HUES6 (cell line): ENCODE measurements at regions not wholly inside any gene's neighbourhood (a gene's known extent, or its start where the extent isn't known, plus 50 kb on each side); places are given as distances from the start of the nearest gene placed in this dataset.

Experiments
- H3K27ac ChIP-seq: 2 replicates; pipeline ENCODE4 v1.7.0; 2013; ENCODE audit warnings: low read depth, mild to moderate bottlenecking, low read length, inconsistent platforms
- H3K27me3 ChIP-seq: 2 replicates; pipeline ENCODE4 v1.6.1; 2013; ENCODE audit warnings: low read length; ENCODE audit not compliant: control insufficient read depth, insufficient read depth
- H3K36me3 ChIP-seq: 2 replicates; pipeline ENCODE4 v1.6.1; 2013; ENCODE audit warnings: low read length; ENCODE audit not compliant: control insufficient read depth, insufficient read depth
- H3K4me1 ChIP-seq: 2 replicates; pipeline ENCODE4 v1.6.1; 2013; ENCODE audit warnings: low read length; ENCODE audit not compliant: control insufficient read depth, insufficient read depth
- H3K4me3 ChIP-seq: 2 replicates; pipeline ENCODE4 v1.5.1; 2013; ENCODE audit warnings: low read depth, low read length
- H3K9ac ChIP-seq: one replicate; pipeline ENCODE4 v1.6.1; 2013; ENCODE audit warnings: mild to moderate bottlenecking, low read length
- H3K9me3 ChIP-seq: 2 replicates; pipeline ENCODE4 v1.6.1; 2013; ENCODE audit warnings: low read depth, low read length; ENCODE audit not compliant: control insufficient read depth, insufficient read depth

DNA sequence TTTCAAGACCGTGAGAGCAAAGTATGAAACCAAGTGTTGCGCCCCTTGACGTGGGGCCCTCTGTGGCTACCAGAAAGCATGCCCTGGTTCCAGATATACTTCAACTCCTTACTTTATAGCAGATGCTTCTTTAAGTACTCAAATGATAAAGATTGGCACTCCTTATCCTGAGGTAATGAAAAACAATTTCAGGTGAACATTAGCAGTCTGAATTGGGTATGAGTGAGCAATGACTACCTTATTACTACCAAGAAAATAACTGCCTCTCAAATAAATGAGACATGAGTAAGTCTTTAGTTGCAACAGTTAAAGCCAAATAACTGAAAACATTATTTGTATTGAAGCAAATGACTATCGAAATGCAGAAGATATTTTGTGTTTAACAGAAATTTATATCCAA is 408.7 kb downstream of the MMUT start:
- Histone ChIP-seq H3K9ac (no peak overlapping the region), H3K4me1 (peaks cover 3% of the 10 kb centered on the region; the same call in 1 of the 2 replicates), H3K36me3 (no peaks in the 10 kb centered on the region), H3K9me3 (no peaks in the 10 kb centered on the region; the same call in 1 of the 2 replicates), H3K27ac (no peak overlapping the region), H3K27me3 (no peaks in the 10 kb centered on the region), H3K4me3 (no peak overlapping the region)

DNA sequence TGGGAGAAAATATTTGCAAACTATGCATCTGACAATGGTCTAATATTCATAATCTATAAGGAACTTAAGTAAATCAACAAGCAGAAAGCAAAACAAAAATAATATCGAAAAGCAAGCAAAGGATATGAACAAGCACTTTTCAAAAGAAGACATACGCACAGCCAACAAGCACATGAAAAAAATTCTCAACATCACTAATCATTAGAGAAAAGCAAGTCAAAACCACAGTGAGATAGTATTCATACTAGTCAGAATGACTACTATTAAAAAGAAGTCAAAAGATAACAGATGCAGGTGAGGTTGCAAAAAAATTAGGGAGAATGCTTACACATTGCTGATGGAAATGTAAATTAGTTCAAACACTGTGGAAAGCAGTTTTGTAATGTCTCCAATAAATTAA is 410.2 kb downstream of the MMUT start:
- peaks cover 3% of the 10 kb centered on the region; the same call in 1 of the 2 replicates for H3K4me1 ChIP-seq
- H3K36me3 ChIP-seq: no peaks in the 10 kb centered on the region
- H3K27me3 ChIP-seq: no peaks in the 10 kb centered on the region
- H3K9ac ChIP-seq: no peak overlapping the region
- no peak overlapping the region for H3K4me3 ChIP-seq
- no peaks in the 10 kb centered on the region; the same call in 1 of the 2 replicates for H3K9me3 ChIP-seq
- H3K27ac ChIP-seq: no peak overlapping the region

DNA sequence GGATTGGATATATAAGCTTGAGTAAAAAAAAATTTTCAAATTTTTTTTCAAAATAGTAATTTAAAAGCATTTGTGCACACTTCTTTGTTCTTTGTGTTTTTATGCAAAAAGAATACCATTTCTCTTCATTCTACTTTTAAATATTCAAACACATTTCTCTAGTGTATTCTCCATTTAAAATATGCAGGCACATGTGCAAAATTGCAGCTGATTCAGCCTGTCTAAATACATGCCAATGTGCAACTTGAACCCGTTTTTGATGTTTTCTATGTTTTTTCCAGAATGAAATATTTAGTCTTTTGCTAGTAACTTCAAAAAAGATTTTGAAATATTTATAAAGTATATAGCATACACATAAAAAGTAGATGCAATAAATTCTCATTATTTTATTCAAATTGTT is 411.8 kb downstream of the MMUT start:
- no peaks in the 10 kb centered on the region for H3K27me3 ChIP-seq
- H3K9me3 ChIP-seq: no peaks in the 10 kb centered on the region
- H3K4me1 ChIP-seq: peaks cover 3% of the 10 kb centered on the region; the same call in 1 of the 2 replicates
- H3K4me3 ChIP-seq: no peak overlapping the region
- no peak overlapping the region for H3K9ac ChIP-seq
- H3K27ac ChIP-seq: no peak overlapping the region
- H3K36me3 ChIP-seq: no peaks in the 10 kb centered on the region

DNA sequence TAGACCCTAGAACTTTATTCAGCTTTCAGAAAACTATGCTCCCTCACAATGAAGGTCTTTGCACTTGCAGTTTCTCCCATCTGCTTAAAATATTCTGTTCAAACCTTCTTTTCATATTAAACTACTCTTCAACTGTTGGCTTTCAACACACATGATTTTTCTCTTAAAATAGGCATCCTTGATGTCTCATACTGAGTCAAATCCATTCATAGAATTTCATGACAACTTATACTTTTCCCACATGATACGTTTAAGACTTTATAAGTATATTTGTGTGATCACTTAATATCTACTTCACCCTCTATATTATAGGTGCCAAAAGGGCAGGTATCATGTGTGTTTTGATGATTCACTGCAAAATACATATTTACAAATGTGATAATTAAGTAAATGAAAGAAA is 412.5 kb downstream of the MMUT start:
- Histone ChIP-seq H3K4me1 (peaks cover 3% of the 10 kb centered on the region; the same call in 1 of the 2 replicates), H3K27me3 (no peaks in the 10 kb centered on the region), H3K36me3 (no peaks in the 10 kb centered on the region), H3K27ac (no peak overlapping the region), H3K9ac (no peak overlapping the region), H3K9me3 (no peaks in the 10 kb centered on the region), H3K4me3 (no peak overlapping the region)

DNA sequence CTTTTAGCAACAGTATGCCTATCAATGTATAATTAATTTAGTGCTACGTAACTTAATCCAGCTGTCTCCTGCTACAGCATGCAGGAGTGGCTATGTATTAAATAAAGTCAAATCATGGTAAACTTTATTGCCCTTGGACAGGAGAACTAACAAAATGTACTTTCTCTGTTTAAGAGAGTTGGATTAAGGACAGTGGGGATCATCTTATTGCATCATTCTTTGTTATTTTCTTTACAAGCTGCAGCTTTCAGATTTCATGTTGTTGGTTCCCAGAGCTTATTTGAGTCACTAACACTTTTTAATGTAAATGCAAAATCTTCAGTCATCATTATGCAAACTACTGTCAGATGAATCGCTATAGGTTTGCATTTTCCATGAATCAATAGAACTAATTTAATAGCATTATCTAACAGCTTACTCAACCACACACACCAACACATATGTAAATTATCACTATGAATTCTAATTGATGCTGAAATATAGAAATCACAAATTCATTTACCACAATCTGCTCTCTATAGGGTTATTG is 424.7 kb downstream of the MMUT start:
- no peak overlapping the region for H3K4me3 ChIP-seq
- H3K27ac ChIP-seq: no peak overlapping the region
- no peaks in the 10 kb centered on the region for H3K27me3 ChIP-seq
- H3K9ac ChIP-seq: no peak overlapping the region
- no peaks in the 10 kb centered on the region for H3K9me3 ChIP-seq
- no peaks in the 10 kb centered on the region for H3K36me3 ChIP-seq
- H3K4me1 ChIP-seq: no peaks in the 10 kb centered on the region

DNA sequence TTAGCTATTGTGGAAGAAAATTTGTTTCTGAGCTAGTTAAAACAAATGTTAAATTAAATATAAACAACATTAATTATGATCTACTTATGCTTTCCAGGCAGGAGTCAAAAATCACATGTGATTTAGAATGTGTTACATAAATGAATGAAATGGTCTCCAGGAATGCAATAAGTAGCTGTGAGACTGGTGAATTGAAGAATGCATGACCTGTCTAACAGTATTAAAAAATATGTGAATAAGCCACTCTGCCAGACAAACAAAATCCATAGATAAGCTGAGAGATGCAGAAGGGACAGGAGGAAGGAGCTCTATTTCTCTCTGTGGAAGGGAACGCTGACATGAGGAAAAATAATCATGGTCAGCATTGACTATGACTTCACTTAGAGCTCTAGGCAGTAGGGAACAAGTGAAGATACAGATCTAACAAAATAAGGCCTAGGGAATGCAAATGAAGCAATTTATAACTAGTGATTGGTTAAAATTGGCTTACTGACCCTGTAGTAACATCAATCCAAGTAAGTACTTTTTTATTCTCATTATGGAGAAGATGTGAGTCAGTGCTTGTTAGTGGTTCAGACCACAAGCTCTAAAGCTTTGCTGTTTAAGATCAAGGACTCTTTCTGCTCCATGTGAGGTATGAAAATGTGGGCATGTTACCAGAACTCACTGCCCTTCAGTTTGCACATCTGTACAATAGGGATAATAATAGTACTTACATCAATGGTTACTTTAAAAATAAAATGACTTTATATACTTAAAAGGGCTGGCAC is 432.6 kb downstream of the MMUT start:
- Histone ChIP-seq H3K36me3 (no peaks in the 10 kb centered on the region), H3K27me3 (no peaks in the 10 kb centered on the region), H3K9ac (no peak overlapping the region), H3K4me1 (no peaks in the 10 kb centered on the region), H3K4me3 (no peak overlapping the region), H3K9me3 (no peaks in the 10 kb centered on the region), H3K27ac (no peak overlapping the region)

DNA sequence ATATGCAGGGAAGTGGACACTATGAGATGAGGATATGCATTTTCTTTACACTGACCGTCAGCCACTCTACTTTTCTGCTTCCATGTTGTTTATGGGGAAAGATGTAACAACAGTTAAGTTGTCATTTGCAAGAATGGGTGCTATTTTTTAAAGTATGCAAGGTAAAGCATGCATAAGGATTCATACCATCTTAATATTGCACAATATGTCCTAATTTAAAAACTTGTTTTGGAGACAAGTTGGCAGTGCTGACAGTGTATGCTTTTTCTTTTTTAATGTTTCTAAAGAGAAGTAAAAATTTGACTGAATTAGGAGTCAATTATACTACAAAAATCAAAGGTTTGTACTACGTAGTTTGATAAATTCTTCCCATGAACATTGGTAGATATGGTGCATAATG is 435.4 kb downstream of the MMUT start:
- no peak overlapping the region for H3K27ac ChIP-seq
- no peak overlapping the region for H3K9ac ChIP-seq
- H3K4me3 ChIP-seq: no peak overlapping the region
- H3K9me3 ChIP-seq: no peaks in the 10 kb centered on the region
- no peaks in the 10 kb centered on the region for H3K36me3 ChIP-seq
- no peaks in the 10 kb centered on the region for H3K4me1 ChIP-seq
- no peaks in the 10 kb centered on the region for H3K27me3 ChIP-seq

DNA sequence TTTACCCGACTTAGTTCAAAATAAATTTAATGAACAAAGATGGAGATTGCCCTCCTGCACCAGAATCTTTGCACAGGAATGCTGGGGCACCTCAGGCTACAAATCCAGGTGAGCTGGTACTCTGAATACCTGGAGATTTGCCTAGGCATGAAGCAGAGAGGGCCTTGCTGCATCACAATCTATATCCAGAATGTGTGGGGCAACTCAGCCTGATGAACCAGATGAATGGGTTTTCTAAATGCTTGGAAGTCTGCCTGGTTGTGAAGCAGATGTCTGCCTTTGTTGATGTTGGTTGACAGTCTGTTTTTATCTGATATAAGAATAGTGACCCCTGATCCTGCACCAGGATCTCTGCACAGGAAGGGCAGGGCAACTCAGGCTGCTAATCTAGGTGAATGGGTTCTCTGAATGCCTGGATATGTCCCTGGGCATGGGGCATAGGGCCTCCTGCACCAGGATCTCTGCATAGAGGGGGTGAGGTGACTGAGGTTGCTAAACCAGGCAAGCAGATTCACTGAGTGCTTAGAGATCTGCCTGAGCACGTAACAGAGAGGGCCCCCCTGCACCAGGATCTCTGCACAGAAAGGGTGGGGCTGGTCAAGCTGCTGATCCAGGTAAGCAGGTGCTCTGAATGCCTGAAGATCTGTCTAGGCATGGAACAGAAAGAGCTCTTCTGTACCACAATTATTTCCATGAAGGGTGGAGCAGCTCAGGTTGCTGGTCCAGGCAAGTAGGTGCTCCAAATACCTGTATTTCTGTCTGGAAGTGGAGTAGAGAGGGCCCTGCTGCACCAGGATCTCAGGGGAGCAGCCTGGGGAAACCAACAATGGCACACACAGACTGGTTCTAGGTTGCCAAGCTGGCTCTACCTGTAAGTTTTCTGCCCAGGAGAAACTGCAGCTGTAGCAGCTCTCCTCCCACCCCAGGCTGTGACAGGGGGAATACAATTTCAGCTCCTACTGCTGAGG is 437.5 kb downstream of the MMUT start:
- H3K27me3 ChIP-seq: no peaks in the 10 kb centered on the region
- no peaks in the 10 kb centered on the region for H3K4me1 ChIP-seq
- H3K9me3 ChIP-seq: no peaks in the 10 kb centered on the region
- no peak overlapping the region for H3K4me3 ChIP-seq
- H3K27ac ChIP-seq: no peak overlapping the region
- H3K36me3 ChIP-seq: no peaks in the 10 kb centered on the region
- H3K9ac ChIP-seq: no peak overlapping the region

DNA sequence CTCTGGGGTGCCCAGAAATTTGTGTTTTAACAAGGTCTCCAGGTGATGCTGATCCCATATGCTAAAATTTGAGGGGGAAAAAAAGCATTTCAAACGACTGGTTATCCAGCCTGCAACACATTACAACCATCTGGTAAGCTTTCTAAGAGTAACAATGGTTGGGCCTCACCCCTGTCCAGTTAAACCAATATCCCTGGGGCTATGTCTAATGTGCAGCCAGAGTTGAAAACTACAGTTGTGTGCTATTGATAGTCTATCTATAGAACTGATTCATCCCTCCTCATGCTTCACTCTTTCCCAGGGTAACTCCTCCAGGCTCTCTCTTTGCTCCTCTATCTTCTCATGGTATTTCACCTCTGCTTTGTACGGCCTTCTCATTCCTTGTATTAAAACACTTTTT is 458.3 kb downstream of the MMUT start:
- Histone ChIP-seq H3K36me3 (no peaks in the 10 kb centered on the region), H3K9ac (no peak overlapping the region), H3K4me3 (no peak overlapping the region), H3K9me3 (no peaks in the 10 kb centered on the region), H3K27ac (no peak overlapping the region), H3K27me3 (no peaks in the 10 kb centered on the region), H3K4me1 (no peaks in the 10 kb centered on the region)

DNA sequence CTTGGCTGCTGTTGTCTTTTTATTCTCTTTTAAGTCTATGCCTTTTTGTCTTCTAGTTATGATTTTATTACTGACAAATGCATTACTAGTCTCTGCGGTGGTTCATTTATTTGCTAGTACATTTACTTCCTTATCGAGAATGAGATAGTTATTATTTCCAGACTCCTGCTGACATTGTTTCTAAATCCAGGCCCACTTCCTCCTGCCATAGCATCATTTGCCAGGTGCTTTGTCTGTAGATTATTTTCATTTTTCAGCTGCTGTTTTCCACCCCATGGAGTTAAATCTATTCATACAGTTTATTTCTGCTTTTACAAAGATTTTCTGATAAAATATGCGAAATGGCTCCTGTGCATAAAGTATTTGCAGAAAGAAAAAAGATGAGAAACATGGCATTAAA is 459.7 kb downstream of the MMUT start:
- no peaks in the 10 kb centered on the region for H3K27me3 ChIP-seq
- no peaks in the 10 kb centered on the region for H3K36me3 ChIP-seq
- H3K4me3 ChIP-seq: no peak overlapping the region
- H3K9me3 ChIP-seq: no peaks in the 10 kb centered on the region
- no peak overlapping the region for H3K9ac ChIP-seq
- H3K4me1 ChIP-seq: no peaks in the 10 kb centered on the region
- H3K27ac ChIP-seq: no peak overlapping the region
